ENCODE measurements at regions not wholly inside any gene's neighbourhood (a gene's known extent, or its start where the extent isn't known, plus 50 kb on each side); places are given as distances from the start of the nearest gene placed in this dataset.
"Not testable (repeated sequence)": the region's sequence is repeated elsewhere in the genome, so short reads cannot be mapped to it uniquely, and the experiment has no call there.

GRCh38 chr2:196293751-196294515, 122.6 kb upstream of the STK17B start:
- no peak for TF ChIP-seq POLR2A (IDR thresholded peaks at IDR 0.05)
- TF ChIP-seq CTCF (IDR thresholded peaks at IDR 0.05), result no peak
- Histone ChIP-seq H3K4me1 (peaks cover 16 to 18% of the 10 kb centered on the region in 2 donors), H3K4me3 (replicated peaks in 1 of 3) (no peak overlapping the region), H3K27ac (peak overlapping the region in 1 of 3 donors; percentile 24), H3K9me3 (no peaks in the 10 kb centered on the region), H3K36me3 (no peaks in the 10 kb centered on the region), H3K27me3 (no peaks in the 10 kb centered on the region)
- WGBS, 2 donors, result 61 to 76% methylated on average over 3 of the region's 3 CpGs
- intact Hi-C loops (cut with DNase I), result no loop called here
- no peak for DNase-seq

DNA sequence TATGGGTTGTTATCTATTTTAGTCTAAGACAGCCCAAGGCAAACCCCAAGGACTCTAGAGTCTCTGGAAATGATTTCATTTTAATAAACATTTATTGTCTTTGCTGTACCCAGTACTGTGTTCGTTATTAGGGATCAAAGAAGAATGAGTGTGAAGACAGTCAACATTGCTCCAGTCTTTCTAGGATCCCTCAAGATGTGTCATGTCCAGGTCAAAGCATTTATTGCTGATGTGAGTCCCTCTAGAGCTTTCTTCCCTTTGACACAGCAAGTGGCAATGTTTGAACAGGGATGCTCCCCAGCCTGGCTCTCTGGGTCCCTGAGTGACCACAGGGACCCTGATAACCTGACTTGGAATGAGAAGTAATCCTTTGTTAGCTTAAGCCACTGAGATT, 123.1 kb upstream of the STK17B start:
- H3K4me1 ChIP-seq, result peaks cover 16 to 23% of the 10 kb centered on the region in 2 donors
- H3K27me3 ChIP-seq, result no peaks in the 10 kb centered on the region
- H3K4me3 ChIP-seq (replicated peaks in 1 of 3), result no peak overlapping the region
- peak overlapping the region in 1 of 3 donors; percentile 24 for H3K27ac ChIP-seq
- no peaks in the 10 kb centered on the region for H3K9me3 ChIP-seq
- no peaks in the 10 kb centered on the region for H3K36me3 ChIP-seq
- WGBS, 2 donors, result 74 to 87% methylated on average over 1 of the region's 1 CpG
- intact Hi-C loops (cut with DNase I), result no loop called here
- TF ChIP-seq POLR2A (IDR thresholded peaks at IDR 0.05), result no peak
- TF ChIP-seq CTCF (IDR thresholded peaks at IDR 0.05), result no peak
- no peak for DNase-seq

GRCh38 chr2:196295005-196295404, 123.6 kb upstream of the STK17B start:
- H3K4me3 ChIP-seq (replicated peaks in 1 of 3), result no peak overlapping the region
- 86% methylated on average over 1 of the region's 1 CpG for WGBS, 2 donors
- no peaks in the 10 kb centered on the region for H3K36me3 ChIP-seq
- H3K4me1 ChIP-seq, result peaks cover 16 to 24% of the 10 kb centered on the region in 2 donors
- no peak overlapping the region for H3K27ac ChIP-seq
- H3K9me3 ChIP-seq, result no peaks in the 10 kb centered on the region
- DNase-seq, result no peak
- TF ChIP-seq CTCF (IDR thresholded peaks at IDR 0.05) (no peak), POLR2A (IDR thresholded peaks at IDR 0.05) (no peak)
- intact Hi-C loops (cut with DNase I), result no loop called here
- H3K27me3 ChIP-seq, result no peaks in the 10 kb centered on the region

- H3K9me3 ChIP-seq; DNase-seq; H3K4me3 ChIP-seq (replicated peaks in 1 of 3); H3K27ac ChIP-seq; H3K36me3 ChIP-seq; intact Hi-C loops (cut with DNase I); H3K27me3 ChIP-seq; H3K4me1 ChIP-seq: not testable (repeated sequence)
- peak in 5 of 6 experiments; percentile 29 to 58 (median 47) for TF ChIP-seq CTCF (IDR thresholded peaks at IDR 0.05)
- WGBS, 2 donors, result 55% methylated on average over 8 of the region's 8 CpGs
These were observed 126.8 kb upstream of the STK17B start for GRCh38 chr2:196298106-196298723.

DNA sequence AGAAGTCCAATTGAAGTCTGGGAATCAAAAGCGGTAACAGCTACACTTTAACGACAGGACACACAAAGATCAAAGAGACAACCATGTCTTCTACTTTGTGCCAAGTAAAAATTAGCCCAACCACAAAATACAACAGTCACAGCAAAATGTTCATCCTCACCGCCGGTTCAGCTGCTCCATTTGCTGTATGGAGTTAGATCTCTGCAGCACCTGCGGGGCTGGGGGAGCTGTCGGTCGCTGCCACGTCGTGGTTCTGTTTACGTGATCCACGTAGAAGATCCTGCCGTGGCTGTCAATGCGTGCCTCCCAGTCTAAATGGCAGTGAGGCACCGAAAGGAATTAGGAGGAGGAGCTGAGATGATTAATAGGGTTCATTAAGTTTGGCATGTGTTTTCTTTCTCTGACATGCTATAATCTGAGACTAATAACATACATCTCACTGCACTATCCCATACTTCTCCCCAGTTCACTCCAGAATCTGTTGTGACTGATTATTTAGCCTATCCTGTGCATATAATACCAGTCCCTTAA, 136.5 kb upstream of the STK17B start:
- 92 to 96% methylated on average over 14 of the region's 14 CpGs for WGBS, 2 donors
- no peaks in the 10 kb centered on the region for H3K36me3 ChIP-seq
- H3K9me3 ChIP-seq, result no peaks in the 10 kb centered on the region
- no peaks in the 10 kb centered on the region for H3K4me1 ChIP-seq
- TF ChIP-seq CTCF (IDR thresholded peaks at IDR 0.05), result no peak
- no peak for TF ChIP-seq POLR2A (IDR thresholded peaks at IDR 0.05)
- intact Hi-C loops (cut with DNase I), result no loop called here
- no peak overlapping the region for H3K4me3 ChIP-seq (replicated peaks in 1 of 3)
- no peak for DNase-seq
- no peaks in the 10 kb centered on the region for H3K27me3 ChIP-seq
- H3K27ac ChIP-seq, result no peak overlapping the region

Data from thyroid gland (tissue), 4 donors.